ENCODE measurements at regions not wholly inside any gene's neighbourhood (a gene's known extent, or its start where the extent isn't known, plus 50 kb on each side); places are given as distances from the start of the nearest gene placed in this dataset.
A peak's percentile ranks its signal among the peaks of the same experiment; 100 is the strongest.

DNA sequence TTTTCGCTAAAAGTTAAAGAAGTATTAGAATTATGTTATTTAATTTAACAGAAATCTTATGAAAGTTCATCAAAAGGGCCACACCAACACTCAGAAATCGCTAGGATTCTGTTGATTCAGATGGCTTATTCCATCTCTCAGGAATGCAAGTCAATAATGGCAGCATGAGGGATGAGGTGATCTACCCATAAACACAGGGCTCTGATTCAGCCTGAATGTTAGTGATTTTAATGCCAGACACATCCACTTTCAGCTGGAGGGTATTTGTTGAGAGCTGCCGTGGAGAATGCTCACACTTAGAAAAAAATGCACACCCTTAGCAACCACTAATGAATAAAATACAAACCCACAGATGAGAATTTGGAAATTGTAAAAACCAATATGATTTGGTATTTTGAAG lies 173.3 kb upstream of the ERBB4 start:
- no peak for DNase-seq (ENCODE audit: low spot score)

- DNase-seq (ENCODE audit: low spot score): no peak
Measured at GRCh38 chr2:212709280-212709679, 170.7 kb upstream of the ERBB4 start.

GRCh38 chr2:212708355-212708754 lies 169.8 kb upstream of the ERBB4 start:
- no peak for DNase-seq (ENCODE audit: low spot score)

- DNase-seq (ENCODE audit: low spot score): no peak
Measured at GRCh38 chr2:212695426-212695825, 156.8 kb upstream of the ERBB4 start.

DNA sequence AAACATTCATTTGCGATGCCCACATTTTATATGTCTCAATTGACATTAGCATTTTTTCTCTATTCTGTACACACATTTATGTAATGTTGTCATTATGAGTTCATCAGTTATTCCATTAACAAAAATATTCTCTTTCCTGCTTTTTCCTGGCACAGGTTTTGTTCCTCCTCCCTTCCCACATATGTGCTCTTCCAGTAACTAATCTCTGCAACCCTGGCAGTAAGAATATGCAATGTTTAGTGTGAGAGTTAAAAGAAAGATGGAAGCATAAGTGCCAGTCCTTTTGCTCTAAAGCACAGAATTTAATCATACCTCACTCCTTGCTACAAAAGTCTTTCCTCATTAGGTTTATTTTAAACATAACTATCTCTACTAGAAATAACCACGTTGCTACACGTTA lies 155.8 kb upstream of the ERBB4 start:
- no peak for DNase-seq (ENCODE audit: low spot score)

GRCh38 chr2:212692466-212692865 lies 153.9 kb upstream of the ERBB4 start:
- DNase-seq (ENCODE audit: low spot score): no peak

- peak; percentile 79 for DNase-seq (ENCODE audit: low spot score)
Measured at GRCh38 chr2:212686285-212686895, 147.8 kb upstream of the ERBB4 start.

- DNase-seq (ENCODE audit: low spot score): no peak
Measured at GRCh38 chr2:212683346-212684097, 144.9 kb upstream of the ERBB4 start.

DNA sequence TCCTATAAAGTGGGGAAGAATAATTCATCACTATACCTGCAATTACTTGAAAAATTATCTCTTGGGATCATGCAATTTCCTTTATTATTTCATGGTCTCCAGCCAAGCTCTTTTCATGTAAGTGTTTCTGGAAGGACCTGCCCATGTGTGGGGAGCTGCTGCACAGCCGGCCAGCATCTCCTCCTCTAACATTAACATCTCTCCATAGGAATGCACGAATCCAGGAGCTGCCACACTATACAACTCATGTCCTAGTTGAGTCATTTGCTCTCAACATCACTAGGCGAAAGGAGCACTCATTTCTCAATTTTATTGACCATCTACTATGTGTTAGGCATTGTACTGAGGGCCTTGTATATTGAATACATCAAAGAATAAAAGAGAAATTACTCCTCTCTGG lies 144.3 kb upstream of the ERBB4 start:
- no peak for DNase-seq (ENCODE audit: low spot score)

DNA sequence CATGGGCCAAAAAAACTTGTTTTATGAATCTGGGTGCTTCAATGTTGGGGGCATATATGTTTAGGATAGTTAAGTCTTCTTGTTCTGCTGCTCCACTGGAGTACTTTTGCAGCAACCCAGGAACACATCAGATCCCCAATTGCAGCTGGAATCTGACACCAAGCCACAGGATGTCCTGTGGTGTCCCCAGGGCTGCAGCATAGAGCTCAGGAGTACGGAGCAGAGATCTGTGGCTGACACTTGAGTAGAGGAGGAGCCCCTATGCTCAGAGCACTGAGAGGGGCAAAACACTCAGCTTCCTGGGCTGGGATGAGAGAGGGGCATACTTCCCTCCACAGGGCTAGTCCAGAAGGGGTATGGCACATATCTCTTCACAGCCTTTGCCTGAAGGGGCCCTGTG lies 138.9 kb upstream of the ERBB4 start:
- no peak for DNase-seq (ENCODE audit: low spot score)

DNA sequence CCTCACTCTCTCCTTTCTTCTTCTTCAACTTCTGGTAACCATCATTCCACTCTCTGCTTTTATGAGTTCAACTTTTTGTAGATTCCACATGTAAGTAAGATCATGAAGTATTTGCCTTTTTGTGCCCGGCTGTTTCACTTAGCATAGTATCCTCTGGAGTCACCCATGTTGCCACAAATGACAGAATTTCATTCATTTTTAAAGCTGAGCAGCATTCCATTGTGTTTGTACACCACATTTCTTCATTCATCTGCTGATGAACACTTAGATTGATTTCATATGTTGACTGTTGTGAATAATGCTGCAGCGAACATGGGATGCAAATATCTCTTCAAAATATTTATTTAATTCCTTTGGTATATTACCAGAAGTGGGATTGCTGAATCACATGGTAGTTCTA lies 133.6 kb upstream of the ERBB4 start:
- no peak for DNase-seq (ENCODE audit: low spot score)

GRCh38 chr2:212669761-212670160 lies 131.2 kb upstream of the ERBB4 start:
- no peak for DNase-seq (ENCODE audit: low spot score)

DNA sequence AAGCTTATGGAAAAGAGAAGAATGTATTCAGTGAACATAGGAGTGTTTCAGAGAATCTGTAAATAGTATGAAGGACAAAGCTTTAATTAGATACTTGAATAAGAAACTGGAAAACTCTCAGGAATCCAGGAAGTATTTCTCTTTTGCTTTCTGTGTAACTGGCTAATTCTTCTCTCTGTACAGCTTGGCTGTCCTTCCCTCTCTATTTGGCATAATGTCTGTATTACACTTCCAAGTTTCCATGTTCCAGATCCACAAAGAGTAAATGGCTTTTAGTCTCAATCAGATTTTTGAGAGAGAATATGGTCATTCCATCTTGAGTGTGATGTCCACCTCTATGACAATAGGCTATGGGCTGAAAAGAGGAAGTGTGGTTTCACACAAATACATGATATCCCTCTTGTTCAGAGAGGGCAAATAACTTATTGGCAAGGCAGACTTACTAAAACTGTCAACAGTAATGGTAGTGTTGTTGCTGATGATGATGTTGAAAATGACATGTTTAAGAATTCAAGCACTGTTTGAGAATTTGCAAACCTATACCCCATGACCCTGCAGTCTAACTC lies 129.2 kb upstream of the ERBB4 start:
- DNase-seq (ENCODE audit: low spot score): no peak

- DNase-seq (ENCODE audit: low spot score): no peak
Measured at GRCh38 chr2:212665948-212666347, 127.3 kb upstream of the ERBB4 start.

DNA sequence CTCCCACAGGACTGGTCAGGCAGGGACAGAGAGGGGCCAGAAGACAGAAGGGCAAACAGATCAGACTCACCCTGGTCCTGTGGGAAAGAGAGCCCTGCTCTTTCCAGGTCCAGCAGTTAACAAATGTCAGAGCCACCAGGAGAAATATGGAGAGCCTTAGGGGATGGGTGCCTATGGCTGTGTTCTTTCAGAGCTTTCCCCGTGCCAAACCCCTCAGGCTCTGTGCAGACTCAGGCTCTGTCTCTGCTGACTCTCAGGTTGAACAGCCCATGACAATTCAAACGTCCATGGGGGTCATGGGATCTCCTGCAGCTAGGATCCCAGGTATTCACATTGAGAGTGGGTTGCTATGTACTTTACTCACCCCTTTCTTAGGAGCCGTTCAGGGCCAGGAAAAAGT lies 120.8 kb upstream of the ERBB4 start:
- no peak for DNase-seq (ENCODE audit: low spot score)

DNA sequence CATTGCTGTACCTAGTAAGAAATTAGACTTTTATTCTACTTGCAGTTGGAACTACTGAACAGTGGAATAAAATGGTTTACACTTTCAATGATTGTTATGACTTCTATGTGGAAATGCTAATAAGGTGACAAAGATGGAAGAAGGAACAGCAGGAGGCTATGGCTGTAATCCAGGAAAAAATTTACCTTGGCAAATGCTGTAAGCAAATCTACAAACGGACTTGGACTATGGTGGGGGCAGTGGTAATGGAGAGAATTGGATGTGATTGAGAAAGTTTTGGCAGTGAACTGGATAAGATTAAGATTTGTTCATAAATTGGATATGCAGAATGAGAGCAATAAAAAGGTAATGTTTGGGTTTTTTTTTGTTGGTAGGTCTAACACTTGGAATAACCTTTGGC lies 111.0 kb upstream of the ERBB4 start:
- DNase-seq (ENCODE audit: low spot score): no peak

DNA sequence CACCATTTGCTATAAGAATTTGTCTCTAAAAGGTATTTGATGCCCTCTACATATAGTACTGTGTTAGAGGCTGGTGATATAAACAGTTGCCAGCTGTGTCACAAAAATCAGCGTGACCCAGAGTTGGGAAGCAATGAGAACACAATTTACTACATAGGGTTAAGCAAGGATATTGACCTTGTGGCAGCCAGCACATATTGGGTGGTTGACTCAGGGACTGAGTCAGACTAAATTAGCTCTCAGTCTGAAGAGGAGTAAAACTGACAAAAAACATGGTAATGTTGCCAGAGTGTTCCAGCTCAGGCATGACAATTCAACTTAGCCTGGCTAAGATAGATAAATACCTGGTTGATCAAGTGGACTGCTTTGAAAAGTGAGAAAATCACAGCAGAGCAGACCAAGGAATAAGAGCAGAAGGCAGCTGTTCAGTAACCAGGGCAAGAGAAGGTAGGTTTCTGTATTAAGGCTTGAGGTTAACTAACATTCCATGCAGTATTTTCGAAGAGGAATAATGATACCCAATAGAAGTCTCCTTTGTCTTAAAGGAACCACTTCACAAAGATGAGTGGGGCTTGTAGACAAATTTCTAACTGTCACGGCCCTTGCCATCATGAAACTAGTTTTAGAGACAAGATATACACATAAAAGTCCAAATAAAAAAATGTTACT lies 108.2 kb upstream of the ERBB4 start:
- DNase-seq (ENCODE audit: low spot score): no peak

GRCh38 chr2:212644195-212644837 lies 105.7 kb upstream of the ERBB4 start:
- DNase-seq (ENCODE audit: low spot score): no peak

DNA sequence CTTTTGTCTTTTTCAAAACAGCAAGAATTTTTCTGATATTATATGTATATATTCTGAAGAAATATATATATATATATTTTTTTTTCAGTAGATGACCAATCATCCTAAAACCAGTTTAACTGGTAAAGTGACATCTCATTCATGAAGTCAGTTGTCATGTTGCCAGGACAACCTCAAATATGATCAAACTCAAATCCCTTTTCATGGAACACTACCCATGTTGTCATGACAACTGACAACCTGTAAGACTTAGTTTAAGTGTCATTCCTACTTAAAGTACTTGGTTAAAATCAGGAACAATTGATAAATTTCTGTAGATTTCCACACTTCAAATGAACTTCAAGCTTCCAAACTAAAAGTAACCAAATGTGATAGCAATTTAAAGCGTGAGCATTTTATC lies 101.8 kb upstream of the ERBB4 start:
- DNase-seq (ENCODE audit: low spot score): peak; percentile 62

DNA sequence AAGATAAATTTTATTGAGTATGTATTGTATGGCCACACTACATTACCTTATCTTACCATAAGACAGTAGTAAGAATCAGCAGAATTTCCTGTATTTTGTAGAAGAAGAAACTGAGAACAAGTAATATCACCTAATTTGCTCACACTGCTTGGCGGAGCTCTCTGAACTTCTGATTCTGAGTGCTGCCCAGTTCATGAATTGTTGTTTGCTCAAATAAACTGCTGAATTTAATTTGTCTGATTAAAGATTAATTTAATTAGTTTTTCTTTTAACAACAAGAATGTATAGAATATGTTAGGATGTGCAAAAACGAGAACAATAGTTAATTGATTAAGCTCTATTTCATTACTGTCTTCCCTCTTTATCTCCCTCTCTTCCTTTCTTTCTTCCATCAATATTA lies 100.1 kb upstream of the ERBB4 start:
- DNase-seq (ENCODE audit: low spot score): no peak

- no peak for DNase-seq (ENCODE audit: low spot score)
Measured at GRCh38 chr2:212628586-212628985, 90.0 kb upstream of the ERBB4 start.

DNA sequence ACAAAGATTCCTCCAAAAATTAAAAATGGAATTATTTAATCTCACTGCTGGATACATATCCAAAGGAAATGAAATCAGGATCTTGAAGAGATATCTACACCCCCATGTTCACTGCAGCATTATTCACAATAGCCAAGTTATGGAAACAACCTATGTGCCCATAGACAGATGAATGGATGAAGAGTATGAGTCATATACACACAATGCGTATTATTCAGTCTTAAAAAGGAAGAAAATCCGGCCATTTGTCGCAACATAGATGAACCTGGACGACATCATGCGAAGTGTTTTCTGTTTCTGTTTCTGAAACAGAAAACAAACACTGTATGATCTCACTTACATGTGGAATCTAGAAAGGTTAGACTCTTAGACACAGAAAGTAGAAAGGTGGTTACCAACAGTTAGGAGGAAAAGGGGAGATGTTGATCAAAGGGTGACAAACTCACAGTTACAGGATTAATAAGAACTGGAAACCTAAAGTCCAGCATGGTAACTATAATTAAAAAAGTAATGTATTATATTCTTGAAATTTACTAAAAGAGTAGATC lies 87.8 kb upstream of the ERBB4 start:
- no peak for DNase-seq (ENCODE audit: low spot score)

Data from HT-29 (cell line).